Stimulated activated CD4-positive, alpha-beta T cell treated with anti-CD3 and anti-CD28 coated beads, Interleukin-4, amount 100 ng/mL, for 24 hours (primary cell): ENCODE measurements at regions not wholly inside any gene's neighbourhood (a gene's known extent, or its start where the extent isn't known, plus 50 kb on each side); places are given as distances from the start of the nearest gene placed in this dataset.

Experiments
- DNase-seq: peaks from one replicate; pipeline ENCODE4 v3.0.0-alpha.2; 2020

DNA sequence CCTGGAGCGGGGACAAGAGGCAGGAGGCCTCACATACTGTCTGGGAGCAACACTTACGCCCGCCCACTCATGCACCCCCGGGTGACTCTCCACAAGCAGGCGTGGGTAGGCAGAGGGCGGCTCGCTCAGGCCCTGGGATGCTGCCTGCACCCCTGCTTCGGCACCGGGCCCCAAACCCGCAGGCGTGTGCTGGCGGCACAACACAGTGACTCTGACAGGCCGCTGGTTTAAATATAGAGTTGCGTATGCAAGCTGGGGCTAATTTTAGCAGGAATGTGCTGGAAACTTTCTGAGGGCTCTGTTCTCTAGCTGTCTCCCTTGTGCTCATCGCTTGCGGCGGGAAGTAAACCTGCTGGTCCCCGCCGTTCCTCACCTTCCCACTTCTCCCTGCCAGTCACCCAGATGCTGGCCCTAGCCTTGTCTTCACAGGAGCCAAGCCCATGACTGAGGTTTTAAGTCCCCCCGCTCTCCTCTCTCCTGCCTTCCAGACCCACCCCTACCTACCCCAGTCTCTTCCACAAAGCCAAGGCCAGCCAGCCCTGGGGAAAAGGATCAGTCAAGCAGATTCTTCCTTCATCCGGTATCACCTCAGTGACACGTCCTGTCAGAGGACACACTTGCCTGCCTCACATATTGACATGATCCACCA is 94.5 kb upstream of the FOXP4 start:
- no peak for DNase-seq

DNA sequence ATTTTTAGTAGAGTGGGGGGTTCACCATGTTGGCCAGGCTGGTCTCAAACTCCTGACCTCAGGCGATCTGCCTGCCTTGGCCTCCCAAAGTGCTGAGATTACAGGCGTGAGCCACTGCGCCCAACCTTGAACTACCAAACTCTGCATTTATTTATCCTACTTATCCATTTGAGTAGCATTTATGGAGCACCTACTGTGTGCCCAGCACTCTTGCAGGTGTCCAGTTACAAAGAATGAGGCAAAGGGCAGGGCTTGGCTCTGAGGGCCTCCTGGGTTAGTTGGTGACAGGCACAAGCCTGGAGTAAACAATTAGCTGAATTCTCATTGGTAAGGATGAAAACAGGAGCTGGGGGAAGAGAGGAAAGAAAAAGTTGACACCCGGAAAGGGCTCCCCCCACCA is 93.4 kb upstream of the FOXP4 start:
- no peak for DNase-seq

DNA sequence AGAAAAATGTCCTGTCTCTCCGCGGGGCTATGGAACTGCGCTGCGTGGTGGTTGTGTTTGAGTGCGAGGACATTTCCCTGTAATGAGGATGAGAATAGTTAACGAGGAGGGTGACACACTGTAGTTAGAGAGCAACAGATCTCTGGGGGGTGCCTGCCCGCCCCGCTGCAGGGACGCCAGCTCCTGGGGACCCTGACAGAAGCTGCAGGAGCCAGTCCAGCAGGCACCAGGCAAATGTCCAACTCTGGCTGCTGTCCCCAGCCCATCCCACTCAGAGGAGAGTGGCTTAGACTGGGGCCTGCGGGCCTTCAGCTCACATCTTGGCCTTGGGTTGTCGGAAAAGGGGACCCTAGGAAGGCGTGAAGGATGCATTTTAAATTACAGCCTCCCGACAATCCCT is 92.9 kb upstream of the FOXP4 start:
- DNase-seq = no peak

DNA sequence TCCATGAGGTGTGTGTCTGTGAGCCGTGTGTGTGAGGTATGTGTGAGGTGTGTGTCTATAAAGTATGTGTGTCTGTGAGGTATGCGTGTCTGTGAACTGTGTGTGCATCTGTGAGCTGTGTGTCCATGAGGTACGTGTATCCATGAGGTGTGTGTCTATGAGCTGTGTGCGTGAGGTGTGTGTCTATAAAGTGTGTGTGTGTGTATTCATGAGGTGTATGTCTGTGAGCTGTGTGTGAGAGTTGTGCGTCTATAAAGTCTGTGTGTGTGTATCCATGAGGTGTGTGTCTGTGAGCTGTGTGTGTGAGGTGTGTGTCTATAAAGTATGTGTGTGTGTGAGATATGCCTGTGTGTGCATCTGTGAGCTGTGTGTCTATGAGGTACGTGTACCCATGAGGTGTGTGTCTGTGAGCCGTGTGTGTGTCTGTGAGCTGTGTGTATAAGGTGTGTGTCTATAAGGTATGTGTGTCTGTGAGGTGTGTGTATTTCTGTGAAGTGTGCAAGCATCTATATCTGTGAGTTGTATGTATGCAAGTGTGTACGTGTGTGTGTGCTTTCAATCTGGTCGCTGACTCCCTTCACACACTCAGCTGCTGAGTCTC is 91.9 kb upstream of the FOXP4 start:
- no peak for DNase-seq

DNA sequence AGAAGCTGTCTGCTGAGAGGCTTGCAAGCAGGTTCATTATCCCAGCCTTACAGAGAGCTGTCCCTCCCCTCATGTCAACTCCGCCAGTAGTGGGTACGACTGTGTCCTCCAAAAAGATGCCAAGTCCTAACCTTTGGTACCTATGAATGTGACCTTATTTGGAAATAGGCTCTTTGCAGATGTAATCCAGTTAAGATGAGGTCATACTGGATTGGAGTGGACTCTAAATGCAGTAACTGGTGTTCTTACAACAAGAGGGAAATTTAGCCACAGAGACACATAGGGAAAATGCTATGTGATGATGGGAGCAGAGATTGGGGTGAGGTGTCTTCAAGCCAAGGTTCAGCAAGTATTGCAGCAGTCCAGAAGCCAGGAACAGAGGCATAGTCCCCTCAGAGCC is 90.8 kb upstream of the FOXP4 start:
- no peak for DNase-seq

DNA sequence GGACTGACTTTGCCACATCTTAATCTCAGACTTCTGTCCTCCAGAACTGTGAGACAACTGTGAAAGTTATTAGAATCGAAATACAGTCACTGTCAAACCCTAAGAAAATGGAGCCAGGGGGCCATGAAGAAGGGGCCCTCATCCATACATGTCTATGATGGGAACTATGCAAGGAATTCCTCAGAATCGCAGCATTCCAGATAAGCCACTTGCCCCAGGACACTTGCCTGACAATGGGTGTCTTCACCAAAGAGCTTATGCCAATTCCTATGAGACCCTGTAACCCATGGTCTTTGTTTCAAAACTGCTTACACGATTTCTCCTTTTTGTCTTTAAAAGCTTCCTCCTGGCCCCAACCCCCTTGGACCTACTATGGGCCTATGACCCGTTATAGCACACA is 90.4 kb upstream of the FOXP4 start:
- no peak for DNase-seq

DNA sequence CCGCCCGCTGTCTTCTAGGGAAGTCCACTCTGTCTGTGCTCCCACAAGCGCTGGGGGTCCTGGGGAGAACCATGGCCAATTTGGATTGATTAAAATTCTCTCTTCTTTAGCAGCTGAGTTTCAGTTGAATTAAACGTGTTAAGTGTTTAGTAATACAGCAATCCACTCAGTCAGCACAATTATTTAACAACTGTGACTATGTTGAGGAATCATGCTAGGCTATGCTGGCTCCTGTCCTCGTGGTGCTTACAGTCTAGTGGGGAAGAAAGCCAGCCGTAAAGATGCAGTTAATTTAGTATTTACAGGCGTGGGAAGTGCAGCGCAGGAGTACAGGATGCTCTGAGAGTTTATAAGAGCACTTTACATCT is 88.9 kb upstream of the FOXP4 start:
- DNase-seq = no peak

DNA sequence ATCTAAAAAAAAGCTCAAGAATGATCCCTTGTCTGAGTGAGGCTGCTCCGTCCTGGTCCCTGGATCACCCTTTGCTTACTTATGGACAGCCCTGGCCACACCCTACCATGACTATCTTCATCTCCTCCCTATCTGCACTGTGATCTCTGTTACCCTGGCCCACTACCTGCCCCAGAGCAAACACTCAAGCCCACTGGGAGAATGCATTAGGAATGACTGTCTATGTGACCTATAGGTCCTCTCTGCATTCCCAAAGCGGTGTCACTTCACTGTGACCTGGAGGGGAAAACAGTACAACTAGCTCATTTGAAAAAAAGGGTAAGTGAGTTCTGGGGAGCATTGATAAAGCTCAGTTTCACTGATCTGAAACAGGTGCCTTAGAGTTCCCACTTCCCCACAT is 86.4 kb upstream of the FOXP4 start:
- no peak for DNase-seq

DNA sequence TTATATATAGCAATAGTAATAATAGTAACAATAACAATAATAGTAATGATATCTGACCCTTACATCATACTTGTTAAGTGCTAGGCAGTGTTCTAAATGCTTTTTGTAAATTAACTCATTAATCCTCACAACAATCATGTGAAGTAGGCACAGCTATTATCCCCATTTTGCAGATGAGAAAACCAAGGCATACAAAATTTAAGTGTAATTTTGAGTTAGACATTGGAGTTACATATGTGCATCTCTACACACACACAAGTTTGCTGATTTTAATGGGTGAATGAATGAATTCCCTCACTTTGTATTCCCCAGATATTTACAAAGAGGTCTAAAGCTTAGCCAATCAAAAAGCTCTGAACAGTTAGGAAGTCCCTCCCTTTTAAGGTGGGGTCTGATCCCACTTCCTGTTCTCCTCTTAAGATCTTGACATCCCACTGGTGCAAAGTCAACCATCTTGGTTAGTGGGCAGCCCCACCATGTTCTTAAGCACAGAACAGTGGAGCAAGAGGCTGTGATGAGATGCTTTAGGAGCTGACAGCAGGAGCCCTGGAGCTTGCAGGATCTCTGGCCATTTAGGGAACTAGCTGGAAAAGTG is 85.3 kb upstream of the FOXP4 start:
- DNase-seq = no peak

DNA sequence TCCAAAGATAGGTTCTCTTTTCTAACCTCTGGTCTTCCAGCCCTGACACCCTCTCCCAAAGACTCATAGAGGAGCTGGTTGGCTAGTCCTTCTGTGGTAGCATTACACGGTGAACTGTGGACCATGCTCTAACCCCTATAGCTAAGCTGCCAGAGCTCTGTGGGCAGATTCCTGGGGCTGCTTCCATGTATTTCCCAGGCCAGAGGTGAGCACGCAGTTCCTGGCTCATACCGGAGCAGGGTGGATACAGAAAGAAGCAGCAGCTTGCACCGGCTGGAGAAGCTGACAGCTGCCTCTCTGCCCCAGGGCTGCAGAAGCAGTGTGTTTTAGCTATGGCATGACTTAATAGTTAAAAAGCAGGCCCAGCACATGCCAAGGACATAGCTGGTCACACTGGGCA is 84.1 kb upstream of the FOXP4 start:
- no peak for DNase-seq

DNA sequence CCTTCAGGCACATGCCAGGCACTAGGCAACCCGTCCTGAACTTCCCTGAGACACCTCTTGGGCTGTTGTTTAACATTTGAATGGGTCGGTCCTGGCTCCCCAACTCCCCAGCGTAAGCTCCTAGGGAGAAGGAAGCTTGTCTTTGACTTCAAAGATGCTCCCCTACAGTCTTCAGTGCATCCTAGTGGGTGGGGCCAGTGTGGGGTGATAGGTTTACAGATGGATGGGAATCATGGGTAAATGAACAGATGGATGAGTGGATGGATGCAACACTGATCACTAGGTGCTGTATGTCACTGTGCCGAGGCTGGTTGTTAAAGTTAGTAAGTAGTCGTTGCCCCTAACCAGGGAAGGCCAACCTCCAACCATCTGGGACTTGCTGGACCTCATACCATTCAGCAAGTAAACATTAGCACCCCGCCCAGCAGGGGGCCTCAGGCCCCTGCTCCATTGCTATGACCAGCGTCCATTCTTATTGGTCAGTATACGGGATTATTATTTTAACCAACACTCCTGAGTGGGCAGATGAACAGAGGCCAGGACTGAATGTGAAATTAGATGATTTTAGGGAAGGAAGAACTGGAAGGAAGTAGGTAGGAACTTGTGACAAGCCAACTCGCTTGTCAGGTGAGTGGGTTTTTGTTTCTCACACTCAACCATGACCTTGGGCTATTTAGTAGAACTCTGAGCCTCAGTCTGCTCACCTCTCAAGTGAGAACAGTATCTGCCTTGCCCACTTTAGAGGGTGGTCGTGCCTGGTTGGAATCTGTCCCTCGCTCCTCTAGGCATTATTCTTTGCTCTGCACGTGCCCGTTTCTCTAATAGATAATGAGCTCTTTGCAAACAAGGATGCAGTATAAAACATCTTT is 82.9 kb upstream of the FOXP4 start:
- DNase-seq = peak; percentile 12

DNA sequence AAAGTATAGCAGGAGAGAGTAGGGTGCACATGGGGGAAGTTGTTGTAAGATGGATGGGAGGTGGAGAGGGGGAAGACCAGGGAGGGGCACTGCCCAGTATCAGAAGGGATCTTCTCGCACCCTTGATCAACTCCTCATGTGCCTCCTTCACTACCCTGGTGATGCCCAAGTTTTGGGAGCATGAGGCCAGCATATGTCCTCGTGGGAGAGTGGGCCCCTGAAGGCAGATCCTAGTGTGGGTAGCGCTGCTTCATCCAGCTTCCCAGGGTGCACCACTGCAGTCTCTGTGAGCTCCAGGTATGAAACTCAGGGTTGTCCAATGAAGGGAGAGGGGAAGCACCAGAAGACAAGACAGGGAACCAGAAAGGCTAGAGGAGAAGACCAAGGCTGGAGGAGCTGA is 82.2 kb upstream of the FOXP4 start:
- DNase-seq = no peak

DNA sequence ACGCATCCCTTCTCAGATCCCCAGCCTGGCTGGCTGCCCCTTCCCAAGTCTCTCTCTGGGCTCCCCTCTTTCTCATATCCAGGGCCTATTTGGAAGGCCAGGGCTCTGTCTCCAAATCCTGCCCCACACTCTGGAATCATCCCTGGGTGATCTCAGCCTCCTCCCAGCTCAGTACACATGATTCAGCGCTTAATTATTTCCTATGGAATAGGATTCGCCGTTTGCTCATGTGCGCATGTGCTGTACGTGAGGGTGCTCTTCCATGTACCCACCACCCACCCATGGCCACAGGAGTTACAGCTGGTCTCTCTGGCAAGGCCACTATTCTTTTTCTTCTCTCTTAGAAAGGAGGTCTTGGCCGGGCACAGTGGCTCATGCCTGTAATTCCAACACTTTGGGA is 81.7 kb upstream of the FOXP4 start:
- DNase-seq = no peak

DNA sequence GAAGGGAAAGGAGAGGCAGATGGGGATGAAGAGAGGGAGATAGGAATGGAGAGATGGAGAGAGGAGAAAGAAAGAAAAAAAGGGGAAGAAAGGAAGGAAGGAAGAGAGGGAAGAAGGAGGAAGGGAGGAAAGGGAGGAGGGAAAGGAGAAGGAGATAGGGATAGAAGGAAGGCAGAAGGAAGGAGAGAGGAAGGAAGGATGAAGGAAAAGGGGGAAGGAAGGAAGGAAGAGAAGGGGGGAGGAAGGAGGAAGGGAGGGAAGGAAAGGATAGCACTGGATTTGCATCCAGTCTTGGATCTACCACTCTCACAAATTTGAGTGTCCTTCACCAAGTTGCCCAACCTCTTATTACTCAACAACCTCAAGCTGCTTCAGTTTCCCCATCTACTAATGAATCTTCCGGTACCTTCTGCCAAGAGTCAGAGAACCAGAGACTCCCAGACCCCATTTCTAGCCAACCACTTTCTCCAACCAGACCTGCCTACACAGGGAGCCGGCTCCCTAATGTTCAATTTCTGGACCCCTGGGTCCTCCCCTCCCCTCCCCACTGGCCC is 79.7 kb upstream of the FOXP4 start:
- no peak for DNase-seq

DNA sequence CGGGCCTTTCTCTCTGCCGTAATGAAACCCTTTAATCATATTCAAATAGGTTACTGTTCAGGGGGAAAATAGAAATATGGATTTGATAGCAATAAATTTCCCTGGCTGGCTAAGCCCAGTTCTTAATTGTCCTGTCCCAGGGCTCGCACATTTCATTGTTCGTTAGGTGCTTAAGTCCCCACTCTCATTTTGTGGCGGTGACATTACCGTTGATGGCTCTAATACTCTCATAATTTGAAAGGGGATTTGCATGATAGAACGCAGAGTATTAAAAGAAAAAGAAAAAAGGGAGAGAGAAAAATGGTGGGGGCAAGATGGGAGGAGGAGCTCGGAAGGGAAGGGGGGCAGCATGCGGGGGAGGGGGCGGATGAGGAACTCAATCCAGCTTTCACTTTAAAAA is 79.1 kb upstream of the FOXP4 start:
- no peak for DNase-seq

DNA sequence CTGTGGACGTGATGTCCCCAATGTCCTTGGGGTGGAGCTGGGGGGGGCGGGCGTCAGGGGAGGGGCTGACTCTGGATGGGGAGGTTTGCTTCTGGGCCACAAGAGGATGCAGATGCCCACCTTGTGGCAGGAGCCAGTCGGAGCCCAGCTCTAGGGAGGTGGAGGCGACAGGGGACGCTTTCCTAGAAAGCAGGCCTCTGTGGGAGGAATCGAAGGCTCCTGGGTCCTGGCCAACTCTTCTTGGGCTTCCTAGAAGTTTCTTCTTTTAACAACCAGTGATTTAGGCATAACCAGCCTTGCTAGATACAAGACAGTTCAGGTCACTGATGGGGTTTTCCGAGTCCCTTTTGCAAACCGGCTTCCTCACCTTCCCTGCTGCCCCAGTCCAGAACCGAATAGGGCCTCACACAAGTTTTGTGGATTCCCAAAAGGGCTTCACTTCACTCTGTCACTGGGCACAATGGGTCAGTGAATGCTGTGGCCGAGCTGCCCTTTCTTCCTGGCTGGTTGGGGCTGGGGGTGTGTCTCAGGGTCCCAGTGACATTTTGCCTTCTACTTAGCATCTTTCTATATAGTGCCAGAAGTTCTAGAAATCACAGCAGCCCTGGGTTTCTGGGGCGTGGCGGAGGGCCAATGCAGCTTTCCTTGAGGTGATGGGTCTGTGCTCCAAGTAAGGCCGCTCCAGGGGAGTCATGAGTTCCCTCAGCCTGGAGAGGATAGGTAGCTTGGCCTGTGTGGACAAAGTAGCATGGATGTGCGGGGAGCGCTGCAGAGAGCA is 78.4 kb upstream of the FOXP4 start:
- no peak for DNase-seq

DNA sequence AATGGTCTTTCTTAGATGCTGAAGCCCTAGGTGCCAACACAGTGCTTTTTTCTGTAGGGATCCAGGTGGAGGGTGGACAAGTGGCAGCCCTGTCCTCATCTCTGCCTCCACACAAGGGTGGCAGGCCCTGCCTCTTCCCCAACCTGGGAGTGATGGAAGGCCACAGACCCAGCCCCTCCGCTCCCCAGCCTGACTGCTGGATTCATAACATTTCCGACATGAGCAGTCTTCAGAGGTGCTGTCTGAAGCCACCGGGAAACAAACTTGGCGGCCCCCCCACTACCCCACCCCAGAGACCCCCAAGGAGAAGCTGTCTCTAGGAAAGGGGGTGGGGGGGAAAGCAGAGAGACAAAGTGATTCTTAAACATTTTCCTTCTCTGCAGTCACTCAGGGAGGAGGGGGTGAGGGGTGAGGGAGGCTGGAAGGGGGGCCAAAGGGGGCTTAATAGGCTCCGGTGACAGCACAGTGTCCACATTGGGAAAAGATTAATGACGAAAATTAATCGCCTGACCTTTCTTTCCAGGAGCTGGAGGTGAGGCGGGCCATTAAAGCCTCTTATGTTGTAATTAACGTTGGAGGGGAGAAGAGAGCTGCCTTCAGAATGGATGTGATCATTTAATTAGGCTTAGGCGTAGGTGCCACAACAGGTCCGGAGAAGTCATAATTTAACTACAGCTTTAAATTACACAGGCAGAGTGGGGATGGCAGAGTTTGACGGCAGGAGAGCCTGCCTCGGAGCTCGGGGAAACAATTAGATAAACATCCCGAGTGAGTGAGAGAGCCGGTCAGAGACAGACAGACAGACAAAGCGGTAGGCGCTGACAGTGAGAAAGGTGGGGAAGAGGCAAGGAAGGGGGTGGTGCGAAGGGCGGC is 76.8 kb upstream of the FOXP4 start:
- DNase-seq = no peak

DNA sequence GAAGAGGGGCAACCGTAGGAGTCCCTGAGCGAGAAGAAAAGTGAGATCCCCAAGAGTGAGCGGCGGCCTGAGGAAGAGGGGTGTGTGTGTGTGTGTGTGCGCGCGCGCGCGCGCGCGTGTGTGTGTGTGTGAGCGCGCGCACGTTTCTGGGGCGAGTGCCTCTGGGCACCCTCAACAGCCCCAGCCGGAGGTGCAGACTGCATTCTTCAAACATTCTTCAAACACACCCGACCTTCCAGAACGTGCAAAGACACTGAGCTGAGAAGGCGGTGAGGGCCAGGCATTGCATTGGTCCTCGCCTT is 76.2 kb upstream of the FOXP4 start:
- DNase-seq = no peak

DNA sequence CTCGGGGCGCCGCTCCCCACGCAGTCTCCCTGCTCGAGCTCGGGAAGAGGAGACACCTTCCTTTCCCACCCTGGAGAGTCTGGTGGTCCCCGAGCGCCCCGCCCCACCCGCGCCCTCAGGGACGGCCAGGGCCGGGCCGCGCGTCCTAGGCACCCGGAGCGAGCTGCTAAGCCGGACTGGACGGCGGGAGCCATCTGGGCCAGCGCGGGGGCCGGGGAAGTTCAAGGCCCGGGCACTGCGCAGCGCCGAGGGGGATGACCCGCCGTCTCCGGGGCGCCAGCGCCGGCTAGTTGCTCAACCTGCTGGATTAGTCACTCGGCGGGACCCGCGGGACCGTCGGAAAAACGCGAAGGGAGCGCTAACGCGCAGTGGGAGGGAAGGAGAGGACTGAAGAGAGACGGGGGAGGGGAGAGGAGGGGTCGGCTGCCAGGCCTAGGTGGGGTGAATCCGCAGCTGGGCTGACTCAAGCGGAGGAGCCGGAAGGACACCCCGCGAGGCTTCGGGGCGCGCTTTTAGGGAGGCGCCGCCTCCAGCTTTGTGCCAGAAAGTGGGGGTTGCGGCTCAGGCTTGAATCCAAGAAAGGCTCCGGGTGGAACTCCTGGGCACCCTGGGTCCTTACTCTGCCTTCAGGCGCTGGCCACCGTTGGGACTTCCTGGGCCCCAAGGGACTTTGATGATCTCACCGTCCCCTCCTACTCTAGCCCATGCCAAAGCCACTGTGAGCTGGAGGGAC is 75.7 kb upstream of the FOXP4 start:
- no peak for DNase-seq

DNA sequence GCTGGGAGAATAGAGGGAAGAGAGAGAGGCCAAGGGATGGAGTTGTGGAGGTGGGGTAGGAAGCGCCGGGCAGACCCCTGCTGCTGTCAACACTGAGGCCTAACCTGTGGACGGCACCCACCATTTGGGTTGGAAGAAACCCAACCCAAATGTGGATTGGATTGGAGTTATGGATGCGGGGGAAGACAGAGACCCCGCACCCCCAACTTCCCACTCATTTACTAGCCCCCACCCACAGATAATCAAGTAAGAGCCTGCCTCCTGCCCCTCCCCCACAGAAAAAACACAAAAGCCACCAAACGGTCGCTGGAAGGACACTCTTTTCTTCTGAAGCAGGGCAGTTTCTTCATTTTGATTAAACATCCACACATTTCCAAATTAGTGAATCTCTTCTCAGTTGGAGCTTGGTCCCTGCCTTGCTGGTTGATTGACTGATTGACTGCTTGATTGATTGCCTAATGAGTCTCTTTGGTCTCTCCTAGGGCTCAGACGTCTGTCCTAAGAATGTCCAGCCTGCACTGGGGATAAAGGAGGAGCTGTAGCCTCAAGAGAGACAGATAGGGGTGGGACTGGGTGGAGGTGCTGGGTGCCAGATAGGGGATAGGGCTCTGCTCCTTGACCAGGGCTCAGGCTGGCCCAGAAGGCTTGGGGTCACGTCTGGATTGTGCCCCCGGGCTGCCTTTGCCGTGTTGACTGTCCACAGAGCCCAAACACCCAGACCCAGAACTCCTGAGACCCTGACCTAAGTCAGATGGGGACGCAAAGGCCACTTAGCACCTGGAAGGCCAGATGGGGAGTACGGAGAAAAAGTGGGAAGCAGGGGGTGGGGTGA is 74.9 kb upstream of the FOXP4 start:
- no peak for DNase-seq
